PFSK-1 (cell line): ENCODE measurements at regions not wholly inside any gene's neighbourhood (a gene's known extent, or its start where the extent isn't known, plus 50 kb on each side); places are given as distances from the start of the nearest gene placed in this dataset.

ENCODE experiments used
- FOXP2 ChIP-seq: optimal IDR thresholded peaks from 2 replicates; pipeline ENCODE3; 2011; ENCODE audit warnings: borderline replicate concordance, control low read depth, inconsistent platforms; ENCODE audit not compliant: insufficient read depth; ENCODE audit errors: extremely low read length, extremely low read depth
- POLR2AphosphoS5 ChIP-seq: IDR thresholded peaks from 2 replicates; pipeline ENCODE4 v1.6.1; 2012; ENCODE audit warnings: low read depth, mild to moderate bottlenecking, control low read depth, low read length, moderate library complexity
- SIN3A ChIP-seq: IDR thresholded peaks from 2 replicates; pipeline ENCODE4 v1.6.1; 2012; ENCODE audit warnings: mild to moderate bottlenecking, low read length, moderate library complexity, borderline replicate concordance; ENCODE audit not compliant: insufficient read depth
- TAF1 ChIP-seq: IDR thresholded peaks from 2 replicates; pipeline ENCODE4 v1.6.1; 2012; ENCODE audit warnings: low read length, control low read depth, borderline replicate concordance; ENCODE audit not compliant: insufficient read depth
- TF ChIP-seq, protein P1 (sequence below), 2 experiments: IDR thresholded peaks; 2 replicates each; pipeline versions ENCODE4 v1.6.1 to v1.8.0; 2011 to 2012; ENCODE audit warnings: low read depth in 2 of 2, low read length in 2 of 2, control low read depth in 1 of 2, inconsistent platforms in 1 of 2, mild to moderate bottlenecking in 1 of 2, moderate library complexity in 1 of 2; ENCODE audit not compliant: insufficient read depth in 1 of 2

GRCh38 chr5:167936944-167937634 lies 354.4 kb upstream of the WWC1 start:
- TF ChIP-seq POLR2AphosphoS5 = no peak
- no peak for TF ChIP-seq TAF1
- TF ChIP-seq SIN3A = no peak
- TF ChIP-seq FOXP2 = no peak
- TF ChIP-seq, protein P1, sequence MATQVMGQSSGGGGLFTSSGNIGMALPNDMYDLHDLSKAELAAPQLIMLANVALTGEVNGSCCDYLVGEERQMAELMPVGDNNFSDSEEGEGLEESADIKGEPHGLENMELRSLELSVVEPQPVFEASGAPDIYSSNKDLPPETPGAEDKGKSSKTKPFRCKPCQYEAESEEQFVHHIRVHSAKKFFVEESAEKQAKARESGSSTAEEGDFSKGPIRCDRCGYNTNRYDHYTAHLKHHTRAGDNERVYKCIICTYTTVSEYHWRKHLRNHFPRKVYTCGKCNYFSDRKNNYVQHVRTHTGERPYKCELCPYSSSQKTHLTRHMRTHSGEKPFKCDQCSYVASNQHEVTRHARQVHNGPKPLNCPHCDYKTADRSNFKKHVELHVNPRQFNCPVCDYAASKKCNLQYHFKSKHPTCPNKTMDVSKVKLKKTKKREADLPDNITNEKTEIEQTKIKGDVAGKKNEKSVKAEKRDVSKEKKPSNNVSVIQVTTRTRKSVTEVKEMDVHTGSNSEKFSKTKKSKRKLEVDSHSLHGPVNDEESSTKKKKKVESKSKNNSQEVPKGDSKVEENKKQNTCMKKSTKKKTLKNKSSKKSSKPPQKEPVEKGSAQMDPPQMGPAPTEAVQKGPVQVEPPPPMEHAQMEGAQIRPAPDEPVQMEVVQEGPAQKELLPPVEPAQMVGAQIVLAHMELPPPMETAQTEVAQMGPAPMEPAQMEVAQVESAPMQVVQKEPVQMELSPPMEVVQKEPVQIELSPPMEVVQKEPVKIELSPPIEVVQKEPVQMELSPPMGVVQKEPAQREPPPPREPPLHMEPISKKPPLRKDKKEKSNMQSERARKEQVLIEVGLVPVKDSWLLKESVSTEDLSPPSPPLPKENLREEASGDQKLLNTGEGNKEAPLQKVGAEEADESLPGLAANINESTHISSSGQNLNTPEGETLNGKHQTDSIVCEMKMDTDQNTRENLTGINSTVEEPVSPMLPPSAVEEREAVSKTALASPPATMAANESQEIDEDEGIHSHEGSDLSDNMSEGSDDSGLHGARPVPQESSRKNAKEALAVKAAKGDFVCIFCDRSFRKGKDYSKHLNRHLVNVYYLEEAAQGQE (IDR thresholded peaks at IDR 0.05; ENCODE audit: insufficient read depth in 1 of 2, low read depth in 2 of 2, low read length in 2 of 2) = no peak

GRCh38 chr5:167937635-167937998 lies 353.8 kb upstream of the WWC1 start:
- TF ChIP-seq SIN3A (no peak), TAF1 (no peak), FOXP2 (no peak), POLR2AphosphoS5 (no peak)
- TF ChIP-seq, protein P1 (IDR thresholded peaks at IDR 0.05; ENCODE audit: insufficient read depth in 1 of 2, low read depth in 2 of 2, low read length in 2 of 2) = no peak

- TF ChIP-seq, protein P1 (IDR thresholded peaks at IDR 0.05; ENCODE audit: insufficient read depth in 1 of 2, low read depth in 2 of 2, low read length in 2 of 2) = no peak
- TF ChIP-seq TAF1 = no peak
- no peak for TF ChIP-seq POLR2AphosphoS5
Measured at GRCh38 chr5:167939686-167940085, 351.8 kb upstream of the WWC1 start.

DNA sequence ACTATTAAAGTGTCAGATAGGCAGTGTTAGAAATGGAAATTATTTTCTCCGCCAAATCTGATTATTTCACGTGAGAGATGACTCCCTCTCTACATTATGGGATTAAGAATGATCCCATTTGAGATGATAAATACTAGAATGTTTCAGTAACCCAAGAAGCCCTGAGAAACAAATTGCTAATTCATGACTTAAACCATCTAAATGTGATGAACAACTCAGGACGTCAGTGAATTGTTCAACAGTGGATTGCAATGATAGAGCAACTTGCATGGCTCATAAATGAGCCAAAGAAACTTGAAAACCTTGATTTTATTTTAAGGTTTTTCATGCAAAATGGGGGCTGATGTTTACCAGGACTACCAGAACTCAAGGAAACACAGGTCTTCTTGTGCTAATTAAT lies 350.5 kb upstream of the WWC1 start:
- TF ChIP-seq FOXP2 = no peak
- TF ChIP-seq, protein P1 (IDR thresholded peaks at IDR 0.05; ENCODE audit: insufficient read depth in 1 of 2, low read depth in 2 of 2, low read length in 2 of 2) = no peak
- TF ChIP-seq SIN3A = no peak
- TF ChIP-seq POLR2AphosphoS5 = no peak
- no peak for TF ChIP-seq TAF1

GRCh38 chr5:167943343-167943742 lies 348.1 kb upstream of the WWC1 start:
- TF ChIP-seq, protein P1 (IDR thresholded peaks at IDR 0.05; ENCODE audit: insufficient read depth in 1 of 2, low read depth in 2 of 2, low read length in 2 of 2) = no peak
- TF ChIP-seq TAF1 (no peak), SIN3A (no peak), POLR2AphosphoS5 (no peak), FOXP2 (no peak)
